ENCODE measurements at regions not wholly inside any gene's neighbourhood (a gene's known extent, or its start where the extent isn't known, plus 50 kb on each side); places are given as distances from the start of the nearest gene placed in this dataset.

- TF ChIP-seq CTCF (conservative IDR thresholded peaks at IDR 0.05; ENCODE audit: control insufficient read depth, insufficient read depth, low read depth, low read length) = no peak
- no peak overlapping the region for H3K4me3 ChIP-seq (ENCODE audit: control insufficient read depth, low read depth, low read length)
- no peak for DNase-seq (ENCODE audit: low read depth)
Measured at GRCh38 chr20:10795286-10796026, 121.7 kb upstream of the JAG1 start.

GRCh38 chr20:10798811-10799210 is 125.0 kb upstream of the JAG1 start:
- TF ChIP-seq CTCF (conservative IDR thresholded peaks at IDR 0.05; ENCODE audit: control insufficient read depth, insufficient read depth, low read depth, low read length) = no peak
- DNase-seq (ENCODE audit: low read depth) = no peak
- H3K4me3 ChIP-seq (ENCODE audit: control insufficient read depth, low read depth, low read length) = no peak overlapping the region

GRCh38 chr20:10799735-10800134 is 125.9 kb upstream of the JAG1 start:
- TF ChIP-seq CTCF (conservative IDR thresholded peaks at IDR 0.05; ENCODE audit: control insufficient read depth, insufficient read depth, low read depth, low read length) = no peak
- DNase-seq (ENCODE audit: low read depth) = no peak
- H3K4me3 ChIP-seq (ENCODE audit: control insufficient read depth, low read depth, low read length) = no peak overlapping the region

- DNase-seq (ENCODE audit: low read depth) = no peak
- TF ChIP-seq CTCF (conservative IDR thresholded peaks at IDR 0.05; ENCODE audit: control insufficient read depth, insufficient read depth, low read depth, low read length) = no peak
- H3K4me3 ChIP-seq (ENCODE audit: control insufficient read depth, low read depth, low read length) = no peak overlapping the region
Measured at GRCh38 chr20:10800288-10800687, 126.5 kb upstream of the JAG1 start.

- no peak for DNase-seq (ENCODE audit: low read depth)
- no peak for TF ChIP-seq CTCF (conservative IDR thresholded peaks at IDR 0.05; ENCODE audit: control insufficient read depth, insufficient read depth, low read depth, low read length)
- no peak overlapping the region for H3K4me3 ChIP-seq (ENCODE audit: control insufficient read depth, low read depth, low read length)
Measured at GRCh38 chr20:10802236-10802635, 128.4 kb upstream of the JAG1 start.

- H3K4me3 ChIP-seq (ENCODE audit: control insufficient read depth, low read depth, low read length) = no peak overlapping the region
- TF ChIP-seq CTCF (conservative IDR thresholded peaks at IDR 0.05; ENCODE audit: control insufficient read depth, insufficient read depth, low read depth, low read length) = no peak
- DNase-seq (ENCODE audit: low read depth) = no peak
Measured at GRCh38 chr20:10805764-10806163, 132.0 kb upstream of the JAG1 start.

GRCh38 chr20:10806539-10806938 is 132.7 kb upstream of the JAG1 start:
- TF ChIP-seq CTCF (conservative IDR thresholded peaks at IDR 0.05; ENCODE audit: control insufficient read depth, insufficient read depth, low read depth, low read length) = no peak
- H3K4me3 ChIP-seq (ENCODE audit: control insufficient read depth, low read depth, low read length) = no peak overlapping the region
- DNase-seq (ENCODE audit: low read depth) = no peak

Measured in fibroblast of mammary gland (primary cell).